NCI-H748 (cell line): ENCODE measurements at regions not wholly inside any gene's neighbourhood (a gene's known extent, or its start where the extent isn't known, plus 50 kb on each side); places are given as distances from the start of the nearest gene placed in this dataset.
"Not testable (repeated sequence)": the region's sequence is repeated elsewhere in the genome, so short reads cannot be mapped to it uniquely, and the experiment has no call there.

Experiments
- DNase-seq: peaks from one replicate; lab custom pipeline; 2025; ENCODE audit not compliant: unreplicated experiment; lab: John Stamatoyannopoulos, UW

DNA sequence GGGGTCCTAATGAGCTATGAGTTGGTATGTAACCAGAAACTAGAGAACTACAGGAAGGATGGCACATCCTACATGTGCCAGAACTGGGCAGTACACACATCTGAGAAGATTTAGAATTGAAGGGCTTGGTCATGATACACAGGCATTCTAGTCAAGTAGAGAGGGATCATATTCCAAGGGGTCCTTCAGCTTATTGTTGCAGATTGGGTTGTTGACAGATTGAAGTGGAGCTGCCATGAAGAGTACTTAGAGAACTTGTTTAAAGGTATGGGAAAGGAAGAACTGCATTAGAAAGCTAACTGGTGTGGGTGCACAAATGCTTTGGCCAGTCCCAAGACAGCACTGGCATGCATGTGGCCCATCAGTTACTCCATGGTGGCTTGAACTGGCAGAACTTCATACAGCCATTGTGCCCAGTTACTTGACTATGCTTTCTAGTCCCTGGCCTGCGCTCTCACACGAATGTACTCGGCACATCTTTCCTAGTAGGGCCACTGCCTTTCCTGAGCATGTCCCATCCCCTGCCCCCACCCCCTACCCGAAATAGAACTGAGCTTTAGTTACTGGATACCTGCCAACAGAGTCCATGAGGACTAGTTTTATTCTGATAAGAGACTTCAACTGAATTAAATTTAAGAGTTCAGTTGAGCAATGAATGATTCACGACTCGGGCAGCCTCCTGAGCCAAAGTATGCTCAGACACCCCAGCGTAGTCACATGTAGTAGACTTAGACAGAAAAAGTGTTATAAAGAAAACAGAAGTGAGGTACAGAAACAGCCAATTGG is 64.0 kb downstream of the CCNG2 start:
- DNase-seq: no peak

DNA sequence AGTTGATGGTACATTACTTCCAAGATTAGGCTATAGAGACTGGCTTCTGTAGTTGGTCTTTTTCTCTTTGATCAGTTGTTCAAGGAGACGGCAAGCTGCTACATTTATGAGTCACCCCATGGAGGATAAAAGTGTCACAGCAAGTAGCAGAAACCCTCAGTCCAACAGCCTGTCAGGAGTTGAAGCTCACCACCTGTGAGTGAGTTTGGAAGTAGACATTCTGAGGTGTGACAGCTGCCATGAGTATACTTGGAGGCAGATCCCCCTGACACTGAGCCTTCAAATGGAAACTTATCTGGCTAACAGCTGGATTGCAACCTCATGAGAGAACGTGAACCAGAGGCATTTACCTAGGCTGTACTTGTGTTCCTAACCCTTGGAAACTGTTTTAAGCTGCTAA is 68.0 kb downstream of the CCNG2 start:
- DNase-seq: no peak

DNA sequence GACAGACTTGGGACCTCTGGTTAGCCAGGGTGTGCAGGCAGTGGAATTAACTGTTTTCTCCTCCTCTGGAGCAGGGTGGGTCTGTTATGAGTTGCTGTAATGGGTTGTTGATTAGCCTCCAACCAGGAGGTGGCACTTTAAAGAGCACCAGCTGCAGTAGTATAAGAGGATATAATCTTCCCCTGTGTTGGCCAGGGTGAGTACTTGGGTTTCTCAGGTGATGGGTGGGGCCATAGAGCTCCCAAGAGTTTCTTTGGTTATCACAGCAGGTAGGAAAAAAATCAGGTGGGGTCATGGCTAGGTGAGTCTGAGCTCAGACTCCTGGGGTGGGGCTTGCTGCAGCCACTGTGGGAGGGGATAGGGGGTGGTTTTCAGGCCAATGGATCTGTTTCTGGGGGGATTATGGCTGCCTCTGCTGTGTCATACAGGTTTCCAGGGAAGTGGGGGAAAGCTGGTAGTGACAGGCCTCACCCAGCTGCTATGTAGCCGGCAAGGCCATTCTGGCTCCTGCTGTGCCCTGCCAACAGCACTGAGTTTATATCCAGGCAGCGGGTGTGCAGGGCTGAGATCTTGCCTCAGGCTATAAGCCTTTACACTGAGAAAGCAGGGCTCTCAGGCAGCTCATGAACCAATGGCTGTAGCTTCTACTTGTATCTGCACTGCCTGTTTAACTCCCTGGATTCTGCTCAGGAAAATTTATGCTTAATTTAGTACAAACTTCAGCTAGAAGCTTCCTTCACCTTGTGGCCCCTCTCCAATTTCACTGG is 70.1 kb downstream of the CCNG2 start:
- DNase-seq: no peak

GRCh38 chr4:77229433-77229832 is 72.4 kb downstream of the CCNG2 start:
- DNase-seq: no peak

DNA sequence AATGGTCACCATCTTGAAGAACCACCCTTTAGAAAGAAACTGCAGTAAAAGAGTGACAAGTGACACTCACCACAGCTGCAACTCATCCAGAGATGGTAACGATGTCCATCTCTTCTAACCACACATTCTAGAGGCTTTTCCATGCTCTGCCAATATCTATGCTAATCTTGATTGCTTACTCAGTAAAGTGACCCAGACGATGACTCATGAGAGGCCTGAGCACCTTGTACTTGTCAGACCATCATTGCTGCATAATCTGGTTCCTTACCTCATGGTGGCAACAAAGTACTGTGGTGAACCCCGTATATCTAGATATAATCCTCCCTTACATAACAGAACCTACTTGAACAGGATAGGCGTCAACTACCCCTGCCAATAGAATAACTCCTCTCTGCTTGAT is 75.6 kb downstream of the CCNG2 start:
- DNase-seq: no peak

- DNase-seq: no peak
These were observed 78.4 kb downstream of the CCNG2 start for GRCh38 chr4:77235289-77235854.

DNA sequence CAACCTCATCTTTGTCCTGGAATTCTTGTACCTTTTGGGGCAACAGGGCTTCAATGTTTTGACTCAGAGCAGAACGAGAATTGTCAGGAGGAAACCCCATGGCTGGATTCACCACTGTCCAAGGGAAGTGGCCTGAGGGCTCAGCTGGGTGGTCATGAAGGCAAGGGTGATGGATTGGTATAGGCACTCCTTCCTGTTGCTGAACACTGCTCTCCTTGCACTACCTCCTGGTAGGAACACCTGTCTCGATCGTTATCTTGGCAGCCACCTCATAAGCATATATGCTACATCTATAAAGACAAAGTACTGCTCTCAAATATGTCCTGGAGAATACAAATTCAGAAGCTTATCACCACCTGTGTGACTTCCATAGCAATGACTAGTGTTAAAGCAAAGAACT is 79.8 kb downstream of the CCNG2 start:
- DNase-seq: no peak

DNA sequence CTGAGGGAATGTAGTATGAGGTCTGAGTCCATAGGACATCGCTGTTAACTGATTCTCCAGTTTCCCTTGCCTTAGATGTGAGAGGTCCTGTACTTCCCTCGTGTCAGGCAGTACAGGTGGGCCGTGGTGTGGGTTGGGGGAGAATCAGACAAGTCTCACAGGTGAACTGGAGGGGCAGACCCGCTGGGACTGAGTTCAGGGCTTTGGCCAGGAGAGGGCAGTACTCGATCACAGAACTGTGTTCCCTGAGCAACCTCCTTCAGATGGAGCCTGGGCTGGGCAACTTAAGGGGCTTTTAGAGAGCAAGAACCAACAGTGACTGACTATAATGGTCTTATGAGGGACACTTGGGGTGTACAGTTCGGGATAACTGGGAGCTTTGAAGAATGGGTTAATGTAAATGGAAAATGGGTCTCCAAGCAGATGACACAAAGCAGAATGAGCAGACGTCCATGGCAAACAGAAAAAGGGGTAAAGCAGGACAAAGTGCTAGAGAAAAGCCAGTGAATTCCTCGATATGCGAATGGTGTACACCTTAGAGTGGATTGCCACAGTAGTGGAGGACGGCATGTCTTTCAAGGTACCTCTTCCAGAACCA is 83.6 kb downstream of the CCNG2 start:
- peak; percentile 56 for DNase-seq

GRCh38 chr4:77248805-77249204 is 91.8 kb downstream of the CCNG2 start:
- no peak for DNase-seq

DNA sequence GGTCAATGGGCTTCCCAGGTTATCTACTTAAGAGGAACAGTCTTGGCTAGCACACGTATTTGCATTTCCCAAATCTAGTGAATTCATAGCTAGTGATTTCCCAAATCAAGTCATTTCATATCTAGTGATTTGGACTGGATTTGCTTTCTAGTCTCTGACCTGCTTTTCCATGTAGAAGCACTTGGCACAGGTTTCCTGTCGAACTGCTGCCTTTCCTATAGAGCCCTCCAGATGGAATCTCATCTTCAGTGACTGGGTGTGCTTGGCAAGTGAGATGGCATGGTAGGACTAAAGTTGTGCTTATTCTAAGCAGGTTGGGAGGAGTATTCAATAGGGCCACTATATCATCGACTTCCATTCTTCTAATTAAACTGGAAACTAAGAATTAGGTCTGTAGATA is 94.7 kb downstream of the CCNG2 start:
- DNase-seq: no peak

DNA sequence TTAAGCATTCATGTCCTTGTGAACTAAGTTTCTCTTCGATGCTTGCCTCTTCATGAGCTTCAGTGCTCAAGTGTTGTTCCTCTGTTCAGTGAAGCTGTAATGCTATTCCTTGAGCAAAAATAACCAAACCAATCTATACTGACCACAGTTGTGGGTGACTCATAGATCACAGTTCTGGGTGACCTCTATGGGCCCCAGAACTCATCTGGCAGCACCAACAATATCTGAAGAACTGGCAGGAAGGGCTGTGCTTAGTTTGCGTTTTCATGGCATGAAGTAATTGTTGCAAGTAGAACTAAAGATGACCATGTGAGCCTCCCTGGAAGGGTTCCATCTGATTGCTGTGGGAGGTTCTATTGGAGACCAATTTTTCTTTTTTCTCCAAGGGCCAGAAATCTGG is 106.2 kb downstream of the CCNG2 start:
- no peak for DNase-seq

- not testable (repeated sequence) for DNase-seq
These were observed 107.0 kb downstream of the CCNG2 start for GRCh38 chr4:77263976-77264375.

DNA sequence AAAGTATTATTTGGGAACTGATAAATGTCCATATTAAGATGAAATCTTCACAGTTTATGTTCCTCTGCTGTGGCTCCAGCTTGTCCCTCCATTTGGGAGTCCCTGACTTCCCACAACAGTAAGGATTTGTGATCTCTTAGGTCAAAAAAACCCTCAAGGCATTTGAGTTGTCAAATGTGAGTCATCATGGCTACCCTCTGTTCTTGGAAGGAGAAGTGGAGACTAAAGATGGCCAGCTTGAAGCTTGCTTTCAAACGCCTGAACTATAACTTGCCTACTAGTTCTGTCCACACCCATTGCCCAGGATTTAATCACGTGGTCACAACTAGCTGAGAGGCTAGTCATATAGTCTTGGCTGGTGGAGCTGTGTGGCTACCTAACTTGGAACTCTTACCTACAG is 107.8 kb downstream of the CCNG2 start:
- no peak for DNase-seq

DNA sequence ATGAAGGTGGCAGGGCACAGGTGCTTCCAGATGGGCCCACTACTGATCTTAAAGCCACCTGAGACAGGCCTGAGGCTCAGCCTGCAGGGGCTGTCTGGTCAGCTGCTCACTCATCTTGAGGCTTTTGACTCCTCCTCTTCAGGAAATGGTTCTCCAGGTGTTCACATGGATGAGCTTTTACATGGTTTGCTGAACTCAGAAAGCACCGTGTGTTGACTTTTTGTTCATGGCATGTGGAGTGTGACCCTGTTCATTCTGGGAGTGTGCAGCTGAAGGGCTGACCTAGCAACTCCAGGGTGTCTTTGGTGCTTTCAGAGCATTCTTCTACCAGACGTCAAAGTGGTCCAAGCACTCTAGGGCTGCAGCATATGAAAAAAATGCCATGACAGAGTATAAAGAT is 111.1 kb downstream of the CCNG2 start:
- DNase-seq: no peak

GRCh38 chr4:77269505-77269904 is 112.5 kb downstream of the CCNG2 start:
- no peak for DNase-seq

- DNase-seq: no peak
These were observed 116.4 kb downstream of the CCNG2 start for GRCh38 chr4:77273412-77273811.

GRCh38 chr4:77279114-77279513 is 122.1 kb downstream of the CCNG2 start:
- DNase-seq: not testable (repeated sequence)

GRCh38 chr4:77282305-77282704 is 125.3 kb downstream of the CCNG2 start:
- DNase-seq: no peak

DNA sequence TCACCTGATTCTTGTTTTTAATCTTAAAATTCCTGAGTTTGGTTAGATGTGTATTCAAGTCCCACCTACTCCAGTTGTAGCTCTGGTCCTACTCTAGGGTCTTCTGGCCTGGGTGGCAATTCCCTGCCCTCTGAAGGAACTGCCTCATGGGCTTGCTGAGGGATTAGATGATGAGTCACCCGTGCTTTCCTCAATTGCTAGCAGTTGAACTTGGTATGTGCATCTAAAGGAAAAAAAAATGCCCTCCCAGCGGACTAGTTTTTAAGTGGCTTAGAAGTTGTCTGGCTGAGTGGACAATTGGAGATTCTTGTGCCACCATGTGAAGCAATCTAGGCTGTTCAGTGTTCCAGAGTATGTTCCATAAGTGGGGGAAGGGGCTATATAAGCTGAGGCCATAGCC is 127.0 kb downstream of the CCNG2 start:
- DNase-seq: no peak

- DNase-seq: no peak
These were observed 129.9 kb downstream of the CCNG2 start for GRCh38 chr4:77286906-77287305.

DNA sequence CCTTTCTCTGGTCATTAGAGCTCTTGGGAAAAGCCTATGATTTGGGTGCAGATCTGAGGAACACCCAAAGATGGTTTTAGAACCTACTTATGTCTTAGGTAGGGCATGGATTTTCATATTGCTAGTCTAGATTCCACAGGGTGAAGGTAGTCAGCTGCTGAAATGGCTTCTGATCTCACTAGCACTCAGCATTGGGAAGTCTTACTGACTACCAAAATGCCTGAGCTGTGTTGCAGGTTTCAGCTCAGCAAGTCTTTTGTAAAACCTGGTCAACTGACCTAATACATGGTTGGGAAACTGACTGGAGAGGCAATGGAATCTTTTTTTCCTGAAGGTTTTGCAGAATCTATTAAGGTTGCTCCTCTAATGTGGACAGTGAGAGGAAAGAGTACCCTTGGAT is 136.4 kb downstream of the CCNG2 start:
- no peak for DNase-seq

DNA sequence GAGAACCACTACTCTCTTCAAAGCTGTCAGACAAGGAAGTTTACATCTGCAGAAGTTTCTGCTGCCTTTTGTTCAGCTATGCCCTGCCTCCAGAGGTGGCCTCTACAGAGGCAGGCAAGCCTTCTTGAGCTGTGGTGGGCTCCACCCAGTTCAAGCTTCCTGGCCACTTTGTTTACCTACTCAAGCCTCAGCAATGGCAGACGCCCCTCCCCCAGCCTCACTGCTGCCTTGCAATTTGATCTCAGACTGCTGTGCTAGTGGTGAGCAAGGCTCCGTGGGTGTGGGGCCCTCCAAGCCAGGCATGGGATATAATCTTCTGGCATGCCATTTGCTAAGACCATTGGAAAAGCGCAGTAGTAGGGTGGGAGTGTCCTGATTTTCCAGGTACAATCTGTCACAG is 144.0 kb downstream of the CCNG2 start:
- not testable (repeated sequence) for DNase-seq
